ENCODE measurements at regions not wholly inside any gene's neighbourhood (a gene's known extent, or its start where the extent isn't known, plus 50 kb on each side); places are given as distances from the start of the nearest gene placed in this dataset.

DNA sequence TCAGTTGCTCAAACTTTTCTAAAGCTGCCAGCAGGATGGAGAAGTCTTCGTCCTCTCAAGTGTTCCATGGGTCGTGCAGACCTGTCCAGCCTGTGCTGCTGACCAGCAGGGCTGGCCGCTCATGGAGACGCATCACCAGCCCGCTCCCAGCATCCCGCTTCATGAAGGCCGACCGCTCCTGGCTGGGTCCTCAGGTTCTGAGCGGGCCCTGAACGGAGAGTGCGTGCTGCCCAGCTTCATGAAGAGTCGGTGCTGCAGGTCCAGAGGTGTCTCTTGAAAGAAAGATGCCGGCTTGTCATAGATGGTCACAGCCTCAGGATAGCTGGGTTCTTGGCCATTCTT lies 75.8 kb upstream of the KCNAB1 start:
- TF ChIP-seq, protein P1, sequence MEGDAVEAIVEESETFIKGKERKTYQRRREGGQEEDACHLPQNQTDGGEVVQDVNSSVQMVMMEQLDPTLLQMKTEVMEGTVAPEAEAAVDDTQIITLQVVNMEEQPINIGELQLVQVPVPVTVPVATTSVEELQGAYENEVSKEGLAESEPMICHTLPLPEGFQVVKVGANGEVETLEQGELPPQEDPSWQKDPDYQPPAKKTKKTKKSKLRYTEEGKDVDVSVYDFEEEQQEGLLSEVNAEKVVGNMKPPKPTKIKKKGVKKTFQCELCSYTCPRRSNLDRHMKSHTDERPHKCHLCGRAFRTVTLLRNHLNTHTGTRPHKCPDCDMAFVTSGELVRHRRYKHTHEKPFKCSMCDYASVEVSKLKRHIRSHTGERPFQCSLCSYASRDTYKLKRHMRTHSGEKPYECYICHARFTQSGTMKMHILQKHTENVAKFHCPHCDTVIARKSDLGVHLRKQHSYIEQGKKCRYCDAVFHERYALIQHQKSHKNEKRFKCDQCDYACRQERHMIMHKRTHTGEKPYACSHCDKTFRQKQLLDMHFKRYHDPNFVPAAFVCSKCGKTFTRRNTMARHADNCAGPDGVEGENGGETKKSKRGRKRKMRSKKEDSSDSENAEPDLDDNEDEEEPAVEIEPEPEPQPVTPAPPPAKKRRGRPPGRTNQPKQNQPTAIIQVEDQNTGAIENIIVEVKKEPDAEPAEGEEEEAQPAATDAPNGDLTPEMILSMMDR (conservative IDR thresholded peaks at IDR 0.05), result no peak
- TF ChIP-seq ZFX (IDR thresholded peaks at IDR 0.05), result no peak

All from C4-2B (cell line).